COR-L47 (cell line): ENCODE measurements at regions not wholly inside any gene's neighbourhood (a gene's known extent, or its start where the extent isn't known, plus 50 kb on each side); places are given as distances from the start of the nearest gene placed in this dataset.

Experiments used
- DNase-seq: peaks from one replicate; lab custom pipeline; 2025; lab: John Stamatoyannopoulos, UW

DNA sequence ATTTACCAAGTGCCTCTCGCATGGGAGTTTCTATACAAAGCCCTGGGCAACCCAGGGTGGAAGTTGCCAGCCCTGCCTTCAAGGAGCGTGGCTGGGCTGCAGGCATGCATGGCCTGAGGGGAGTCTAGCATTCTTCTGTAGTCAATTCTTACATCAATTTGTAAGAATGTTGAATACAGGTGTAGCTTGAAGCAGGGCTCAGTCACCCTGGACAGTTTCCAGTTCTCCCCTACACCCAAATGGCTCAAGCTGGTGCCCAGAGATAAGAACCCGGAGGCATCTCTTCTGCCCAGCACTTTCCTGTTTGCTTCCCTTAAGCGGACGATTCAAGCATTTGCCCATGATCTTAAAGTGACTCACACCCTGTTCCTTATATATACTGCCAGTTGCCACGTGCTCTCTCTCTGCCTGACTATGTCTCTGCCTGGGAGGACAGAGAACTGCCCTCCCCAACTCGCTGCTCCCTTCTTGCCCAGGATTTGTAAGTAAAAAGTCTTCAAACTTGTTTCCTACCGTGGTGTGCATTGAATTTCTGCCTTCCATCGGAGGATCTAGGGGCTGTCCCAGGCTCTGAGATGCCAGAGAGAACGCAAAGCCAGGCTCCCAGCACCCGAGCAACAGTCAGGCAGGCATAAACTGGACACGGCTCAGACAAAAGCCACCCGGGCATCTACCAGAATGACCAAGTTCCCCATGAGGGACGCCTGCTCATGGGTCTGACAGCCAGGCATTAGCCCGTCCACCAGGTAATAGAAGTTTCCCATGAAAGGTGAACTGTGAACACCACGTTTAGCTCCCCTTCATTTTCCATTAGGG lies 50.9 kb upstream of the AJAP1 start:
- no peak for DNase-seq
